ENCODE measurements at regions not wholly inside any gene's neighbourhood (a gene's known extent, or its start where the extent isn't known, plus 50 kb on each side); places are given as distances from the start of the nearest gene placed in this dataset.

- Histone ChIP-seq H3K36me3 (ENCODE audit: control insufficient read depth, insufficient read depth, low read length) (no peaks in the 10 kb centered on the region), H3K27me3 (ENCODE audit: control insufficient read depth, insufficient read depth, low read length) (peaks cover 1% of the 10 kb centered on the region; the same call in 1 of the 2 replicates), H3K4me3 (ENCODE audit: low read depth, low read length) (no peak overlapping the region)
- ChIA-PET POLR2A (no interaction called here), CTCF (no interaction called here)
- TF ChIP-seq, protein P1, sequence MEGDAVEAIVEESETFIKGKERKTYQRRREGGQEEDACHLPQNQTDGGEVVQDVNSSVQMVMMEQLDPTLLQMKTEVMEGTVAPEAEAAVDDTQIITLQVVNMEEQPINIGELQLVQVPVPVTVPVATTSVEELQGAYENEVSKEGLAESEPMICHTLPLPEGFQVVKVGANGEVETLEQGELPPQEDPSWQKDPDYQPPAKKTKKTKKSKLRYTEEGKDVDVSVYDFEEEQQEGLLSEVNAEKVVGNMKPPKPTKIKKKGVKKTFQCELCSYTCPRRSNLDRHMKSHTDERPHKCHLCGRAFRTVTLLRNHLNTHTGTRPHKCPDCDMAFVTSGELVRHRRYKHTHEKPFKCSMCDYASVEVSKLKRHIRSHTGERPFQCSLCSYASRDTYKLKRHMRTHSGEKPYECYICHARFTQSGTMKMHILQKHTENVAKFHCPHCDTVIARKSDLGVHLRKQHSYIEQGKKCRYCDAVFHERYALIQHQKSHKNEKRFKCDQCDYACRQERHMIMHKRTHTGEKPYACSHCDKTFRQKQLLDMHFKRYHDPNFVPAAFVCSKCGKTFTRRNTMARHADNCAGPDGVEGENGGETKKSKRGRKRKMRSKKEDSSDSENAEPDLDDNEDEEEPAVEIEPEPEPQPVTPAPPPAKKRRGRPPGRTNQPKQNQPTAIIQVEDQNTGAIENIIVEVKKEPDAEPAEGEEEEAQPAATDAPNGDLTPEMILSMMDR (IDR thresholded peaks at IDR 0.05; ENCODE audit: insufficient read depth, low read depth, low read length), result no peak
- no peak for DNase-seq (ENCODE audit: low read depth)
Measured at GRCh38 chr1:8144323-8144722, 118.2 kb upstream of the ERRFI1 start.

DNA sequence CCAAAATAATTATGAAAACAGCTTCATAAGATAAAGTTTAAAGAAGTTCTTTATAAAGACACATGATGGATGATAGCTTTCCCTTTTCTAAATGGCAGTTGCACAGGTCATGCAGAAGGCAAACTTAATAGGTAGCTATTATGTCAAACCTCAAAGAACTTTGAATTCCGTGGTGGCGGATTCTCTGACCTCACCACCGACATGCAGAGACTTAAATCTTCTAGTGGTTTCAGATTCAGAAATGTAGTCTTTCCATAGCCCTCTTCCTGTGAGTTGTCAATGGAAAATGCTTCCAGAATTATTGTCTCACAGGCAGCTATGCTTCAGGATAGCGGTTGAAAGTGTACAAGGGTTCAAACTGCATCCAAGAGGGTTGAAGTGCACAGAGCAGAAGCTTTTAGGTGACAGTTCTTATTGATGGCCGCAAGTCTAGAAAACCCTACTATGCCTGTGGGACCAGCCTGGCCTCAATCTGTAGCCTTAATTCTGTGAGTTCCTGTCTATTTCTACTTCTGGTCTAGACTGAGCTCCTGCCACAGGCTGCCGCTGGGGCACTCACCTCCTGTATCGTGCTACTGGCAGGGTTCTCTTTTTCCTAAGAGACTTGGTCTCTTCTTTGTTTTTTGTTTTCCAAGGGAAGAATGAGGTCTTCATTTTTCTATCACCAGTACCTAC, 117.0 kb upstream of the ERRFI1 start:
- no peak for DNase-seq (ENCODE audit: low read depth)
- Histone ChIP-seq H3K36me3 (ENCODE audit: control insufficient read depth, insufficient read depth, low read length) (no peaks in the 10 kb centered on the region), H3K27me3 (ENCODE audit: control insufficient read depth, insufficient read depth, low read length) (peaks cover 1% of the 10 kb centered on the region; the same call in 1 of the 2 replicates), H3K4me3 (ENCODE audit: low read depth, low read length) (no peak overlapping the region)
- POLR2A ChIA-PET, result no interaction called here
- TF ChIP-seq, protein P1 (IDR thresholded peaks at IDR 0.05; ENCODE audit: insufficient read depth, low read depth, low read length), result no peak
- CTCF ChIA-PET, result interaction anchor here (1.5 kb wide), 1 partner anchor 12 kb away, joined by 5 read pairs; no protein-coding TSS in a partner anchor

- H3K27me3 ChIP-seq (ENCODE audit: control insufficient read depth, insufficient read depth, low read length), result peaks cover 1% of the 10 kb centered on the region; the same call in 1 of the 2 replicates
- H3K36me3 ChIP-seq (ENCODE audit: control insufficient read depth, insufficient read depth, low read length), result no peaks in the 10 kb centered on the region
- CTCF ChIA-PET, result interaction anchor here (0.7 kb wide), 1 partner anchor 127 kb away, joined by 3 read pairs; no protein-coding TSS in a partner anchor
- no peak for DNase-seq (ENCODE audit: low read depth)
- TF ChIP-seq, protein P1 (IDR thresholded peaks at IDR 0.05; ENCODE audit: insufficient read depth, low read depth, low read length), result no peak
- POLR2A ChIA-PET, result no interaction called here
- H3K4me3 ChIP-seq (ENCODE audit: low read depth, low read length), result no peak overlapping the region
Measured at GRCh38 chr1:8139941-8140340, 113.8 kb upstream of the ERRFI1 start.

GRCh38 chr1:8139383-8139782, 113.3 kb upstream of the ERRFI1 start:
- no peak overlapping the region for H3K4me3 ChIP-seq (ENCODE audit: low read depth, low read length)
- ChIA-PET POLR2A (no interaction called here), CTCF (interaction anchor here (0.7 kb wide), 1 partner anchor 128 kb away, joined by 3 read pairs; no protein-coding TSS in a partner anchor)
- peaks cover 1% of the 10 kb centered on the region; the same call in 1 of the 2 replicates for H3K27me3 ChIP-seq (ENCODE audit: control insufficient read depth, insufficient read depth, low read length)
- H3K36me3 ChIP-seq (ENCODE audit: control insufficient read depth, insufficient read depth, low read length), result no peaks in the 10 kb centered on the region
- no peak for DNase-seq (ENCODE audit: low read depth)
- TF ChIP-seq, protein P1 (IDR thresholded peaks at IDR 0.05; ENCODE audit: insufficient read depth, low read depth, low read length), result no peak

DNA sequence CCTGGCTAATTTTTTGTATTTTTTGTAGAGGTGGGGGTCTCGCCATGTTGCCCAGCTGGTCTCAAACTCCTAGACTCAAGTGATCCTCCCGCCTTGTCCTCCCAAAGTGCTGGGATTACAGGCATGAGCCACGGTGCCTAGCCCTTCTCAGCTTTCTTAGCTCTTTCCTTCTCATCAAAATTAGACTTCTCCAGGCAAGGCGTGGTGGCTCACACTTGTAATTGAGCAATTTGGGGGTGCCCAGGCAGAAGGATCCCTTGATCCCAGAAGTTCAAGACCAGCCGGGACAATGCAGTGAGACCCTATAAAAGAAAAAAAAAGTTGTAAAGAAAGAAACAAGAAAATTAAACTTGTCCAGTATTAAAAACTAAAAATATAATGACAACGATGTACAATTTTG, 112.6 kb upstream of the ERRFI1 start:
- ChIA-PET POLR2A (no interaction called here), CTCF (interaction anchor here (1.2 kb wide), 1 partner anchor 176 kb away, joined by 3 read pairs; no protein-coding TSS in a partner anchor)
- Histone ChIP-seq H3K36me3 (ENCODE audit: control insufficient read depth, insufficient read depth, low read length) (no peaks in the 10 kb centered on the region), H3K4me3 (ENCODE audit: low read depth, low read length) (no peak overlapping the region), H3K27me3 (ENCODE audit: control insufficient read depth, insufficient read depth, low read length) (peaks cover 1% of the 10 kb centered on the region; the same call in 1 of the 2 replicates)
- no peak for DNase-seq (ENCODE audit: low read depth)
- TF ChIP-seq, protein P1 (IDR thresholded peaks at IDR 0.05; ENCODE audit: insufficient read depth, low read depth, low read length), result no peak
